K562 (cell line): ENCODE measurements at regions not wholly inside any gene's neighbourhood (a gene's known extent, or its start where the extent isn't known, plus 50 kb on each side); places are given as distances from the start of the nearest gene placed in this dataset.

ENCODE experiments used
- ATAC-seq: fragments of 200-7000 bp; cut with Tn5 transposase; 3 replicates; pipeline ENCODE4 v1.9.1; 2020; ENCODE audit warnings: moderate library complexity
- BruUV-seq: library from RNA; stranded (reverse); fragments of 400-500 nt; replicated peaks from 2 replicates; lab custom pipeline; 2021; lab: Mats Ljungman, UMichigan
- CTCF ChIA-PET: fragments of 300-600 bp; formaldehyde crosslinking; extraction: SDS; loops from one replicate; lab custom pipeline; 2021; ENCODE audit warnings: low intra/inter-chr PET ratio; lab: Yijun Ruan, JAX
- POLR2A ChIA-PET: fragments of 300-600, 350-650 bp; sonication (Branson Sonifier 250); formaldehyde crosslinking; extraction: SDS; loops from one replicate; lab custom pipeline; 2021; ENCODE audit warnings: antibody characterized with exemption, inconsistent platforms; lab: Yijun Ruan, JAX
- DNase-seq, 4 experiments: peaks; one replicate each; pipeline versions ENCODE4 v3.0.0 to v3.0.0-alpha.2; 2011 to 2018; ENCODE audit warnings: low spot score in 3 of 4, mixed read lengths in 3 of 4; ENCODE audit errors: extremely low read depth in 1 of 4
- FAIRE-seq: peaks from 2 replicates; lab custom pipeline; 2011; peaks lifted over from hg19 to GRCh38; lab: Jason Lieb, UNC
- H2AFZ ChIP-seq: 2 replicates; pipeline ENCODE4 v1.6.0; 2011; ENCODE audit warnings: low read depth, low read length, control low read depth, inconsistent platforms
- H3K27ac ChIP-seq: fragments of 200-600 bp; 3 replicates; pipeline ENCODE4 v1.8.0; 2011; ENCODE audit warnings: low read depth, mild to moderate bottlenecking, control low read depth, inconsistent platforms, low read length, moderate library complexity, mixed read lengths; ENCODE audit errors: extremely low read depth
- H3K27me3 ChIP-seq, 2 experiments: fragments of 300-600 bp in 1 of 2; 2 replicates in 1 of 2; 3 replicates in 1 of 2; pipeline versions ENCODE4 v1.6.0 to v1.8.0; 2011; ENCODE audit warnings: inconsistent platforms in 2 of 2, low read length in 2 of 2, mild to moderate bottlenecking in 1 of 2, mixed read lengths in 1 of 2, moderate library complexity in 1 of 2; ENCODE audit not compliant: control insufficient read depth in 2 of 2, insufficient read depth in 2 of 2
- H3K36me3 ChIP-seq: fragments of 300-600 bp; 3 replicates; pipeline ENCODE4 v1.8.0; 2011; ENCODE audit warnings: mild to moderate bottlenecking, low read length, inconsistent platforms; ENCODE audit not compliant: control insufficient read depth, insufficient read depth
- H3K4me1 ChIP-seq, 2 experiments: fragments of 200-600 bp in 1 of 2; replicated peaks in 1 of 2; 2 replicates in 1 of 2; 3 replicates in 1 of 2; pipeline versions ENCODE4 v1.5.1 to v1.8.0; 2011; ENCODE audit warnings: inconsistent platforms in 2 of 2, low read length in 2 of 2, mild to moderate bottlenecking in 1 of 2, mixed read lengths in 1 of 2, moderate library complexity in 1 of 2; ENCODE audit not compliant: control insufficient read depth in 2 of 2, insufficient read depth in 2 of 2
- H3K4me2 ChIP-seq: 2 replicates; pipeline ENCODE4 v1.6.1; 2011; ENCODE audit warnings: low read length, control low read depth, inconsistent platforms, mixed read lengths; ENCODE audit not compliant: insufficient read depth
- H3K4me3 ChIP-seq: fragments of 200-600 bp; sonication (generic), shearing (Covaris generic); 2 replicates; pipeline ENCODE4 v1.5.1; 2016; ENCODE audit warnings: control low read depth, inconsistent platforms
- H3K79me2 ChIP-seq: fragments of 200-600 bp; 3 replicates; pipeline ENCODE4 v1.8.0; 2011; ENCODE audit warnings: low read length, inconsistent platforms; ENCODE audit not compliant: control insufficient read depth, insufficient read depth
- H3K9ac ChIP-seq, 2 experiments: 2 replicates each; pipeline versions ENCODE4 v1.6.0 to v1.6.1; 2011; ENCODE audit warnings: low read depth in 2 of 2, low read length in 2 of 2, control low read depth in 1 of 2, inconsistent platforms in 1 of 2, mild to moderate bottlenecking in 1 of 2, mixed read lengths in 1 of 2; ENCODE audit not compliant: insufficient read depth in 1 of 2
- H3K9me1 ChIP-seq: one replicate; pipeline ENCODE4 v1.6.0; 2011; ENCODE audit warnings: inconsistent platforms, mild to moderate bottlenecking, low read length, moderate library complexity; ENCODE audit not compliant: control insufficient read depth, insufficient read depth
- H3K9me3 ChIP-seq: replicated peaks from 2 replicates; pipeline ENCODE4 v1.5.1; 2011; ENCODE audit warnings: low read depth, low read length, inconsistent platforms; ENCODE audit not compliant: control insufficient read depth, insufficient read depth
- H4K20me1 ChIP-seq: replicated peaks from 2 replicates; pipeline ENCODE4 v1.6.1; 2011; ENCODE audit warnings: low read length, inconsistent platforms, mixed read lengths; ENCODE audit not compliant: control insufficient read depth, insufficient read depth
- ASH1L ChIP-seq: fragments of 450-650 bp; IDR thresholded peaks from 2 replicates; pipeline ENCODE4 v1.6.1; 2018; ENCODE audit warnings: borderline replicate concordance, mild to moderate bottlenecking, low read depth; ENCODE audit not compliant: partially characterized antibody
- ATF7 ChIP-seq: fragments of 450-650 bp; IDR thresholded peaks from 2 replicates; pipeline ENCODE4 v1.7.1; 2014; ENCODE audit warnings: mild to moderate bottlenecking, moderate library complexity
- IFI16 ChIP-seq: fragments of 250-450 bp; sonication (Bioruptor Pico); IDR thresholded peaks from 2 replicates; pipeline ENCODE4 v2.1.2; 2022; ENCODE audit warnings: mild to moderate bottlenecking, inconsistent platforms
- MED1 ChIP-seq: sonication (generic); formaldehyde crosslinking; IDR thresholded peaks from 2 replicates; pipeline ENCODE4 v1.8.1; 2023; ENCODE audit warnings: missing genetic modification reagents, borderline replicate concordance
- RBM14 ChIP-seq: fragments of 200-400 bp; formaldehyde crosslinking; IDR thresholded peaks from 2 replicates; pipeline ENCODE4 v1.6.1; 2018; ENCODE audit warnings: low read depth, mild to moderate bottlenecking, low read length, moderate library complexity, borderline replicate concordance; ENCODE audit not compliant: insufficient read depth
- ZNF12 ChIP-seq: sonication (generic); formaldehyde crosslinking; IDR thresholded peaks from 2 replicates; pipeline ENCODE4 v1.4.0; 2020; ENCODE audit warnings: mild to moderate bottlenecking, missing genetic modification reagents
- ZNF324 ChIP-seq: fragments of 250-450 bp; sonication (Bioruptor Pico); IDR thresholded peaks from 2 replicates; pipeline ENCODE4 v1.4.0; 2020; ENCODE audit warnings: mild to moderate bottlenecking
- ZNF512 ChIP-seq: IDR thresholded peaks from 2 replicates; pipeline ENCODE4 v1.6.1; 2016; ENCODE audit warnings: missing genetic modification characterization, missing compliant biosample characterization
- ZNF766 ChIP-seq: fragments of 200-800 bp; sonication (Bioruptor generic); conservative IDR thresholded peaks from 2 replicates; pipeline ENCODE4 v1.6.1; 2016; ENCODE audit warnings: missing genetic modification characterization, missing compliant biosample characterization
- WGBS: fragments of 100-300 bp; shearing (Covaris generic); methylation state at CpG from one replicate; pipeline ENCODE4 v1.1.6; 2016; ENCODE audit warnings: low coverage, mixed read lengths; ENCODE audit not compliant: insufficient coverage; ENCODE audit errors: missing lambda C conversion rate; 5-methylcytosine and 5-hydroxymethylcytosine counted together
- in situ Hi-C: fragments of 300-500 bp; cut with MboI; formaldehyde crosslinking; loops from 4 replicates; pipeline ENCODE4 v1.15.0; 2018; ENCODE audit warnings: inconsistent platforms, mixed read lengths
- intact Hi-C: fragments of 100-400 bp; cut with micrococcal nuclease; formaldehyde crosslinking; loops from 2 replicates; pipeline ENCODE4 v1.14.2; 2022
- TF ChIP-seq, protein P1 (sequence below): fragments of 450-650 bp; formaldehyde crosslinking; conservative IDR thresholded peaks from 2 replicates; pipeline ENCODE4 v1.4.0; 2022; ENCODE audit warnings: mild to moderate bottlenecking, missing genetic modification characterization

- DNase-seq, result no peak
- Histone ChIP-seq H3K27ac (no peak overlapping the region), H3K36me3 (no peaks in the 10 kb centered on the region), H3K9me3 (no peaks in the 10 kb centered on the region), H3K4me1 (no peaks in the 10 kb centered on the region), H4K20me1 (no peaks in the 10 kb centered on the region), H3K4me3 (no peak overlapping the region), H3K9ac (no peak overlapping the region), H3K9me1 (no peaks in the 10 kb centered on the region), H2AFZ (no peak overlapping the region), H3K79me2 (no peaks in the 10 kb centered on the region), H3K4me2 (no peak overlapping the region), H3K27me3 (no peaks in the 10 kb centered on the region; a peak in 1 of 5 replicates)
- TF ChIP-seq ZNF12 (CRISPR knock-in tag) (no peak), ATF7 (no peak), ZNF766 (CRISPR knock-in tag) (no peak)
- CTCF ChIA-PET, result no interaction called here
- POLR2A ChIA-PET, result no interaction called here
- in situ Hi-C loops, result no loop called here
- BruUV-seq, result no TSS peak
- WGBS, result 0% methylated on average over 6 of the region's 8 CpGs
- no peak for FAIRE-seq
- no peak for ATAC-seq
- intact Hi-C loops, result no loop called here
Observed at GRCh38 chr22:27232077-27232476, 569.5 kb downstream of the MN1 start.

DNA sequence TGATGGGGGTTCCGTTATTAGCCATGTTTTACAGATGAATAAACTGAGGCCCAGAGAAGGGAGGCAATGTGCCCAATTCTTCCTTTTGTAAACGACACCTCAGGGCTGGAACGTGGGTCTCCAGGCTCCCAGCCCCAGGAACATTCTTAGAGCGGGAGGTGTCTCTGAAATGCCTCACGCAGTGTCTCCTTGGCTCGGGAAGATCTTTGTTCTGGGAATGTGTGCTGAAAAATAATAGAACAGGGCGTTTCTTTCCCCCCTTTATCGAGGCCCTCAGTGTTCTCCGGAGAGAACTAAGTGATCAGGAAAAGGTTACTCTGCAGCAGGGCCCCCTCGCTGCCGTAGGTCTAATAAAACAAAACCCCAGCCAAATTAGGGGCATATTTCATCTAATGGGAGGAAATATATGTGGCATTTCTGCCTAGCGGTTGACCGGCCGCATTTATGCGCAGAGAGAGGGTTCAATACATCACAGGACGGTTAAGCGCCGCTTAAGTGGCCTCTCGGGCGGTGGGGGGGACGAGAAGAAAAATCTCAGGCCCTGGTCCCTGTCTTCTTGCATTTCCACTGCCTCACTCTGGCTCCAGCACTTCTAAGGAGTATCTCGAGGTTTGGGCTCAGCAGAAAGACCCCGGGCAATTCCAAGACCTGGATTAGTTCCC, 564.3 kb downstream of the MN1 start:
- Histone ChIP-seq H3K4me2 (no peak overlapping the region), H3K79me2 (no peaks in the 10 kb centered on the region), H3K27ac (no peak overlapping the region), H3K36me3 (no peaks in the 10 kb centered on the region), H3K4me3 (no peak overlapping the region), H3K9me1 (no peaks in the 10 kb centered on the region), H3K27me3 (no peaks in the 10 kb centered on the region; a peak in 1 of 5 replicates), H2AFZ (no peak overlapping the region), H3K9me3 (no peaks in the 10 kb centered on the region), H3K9ac (no peak overlapping the region), H4K20me1 (no peaks in the 10 kb centered on the region; the same call in 1 of the 2 replicates), H3K4me1 (no peaks in the 10 kb centered on the region)
- intact Hi-C loops (no loop called here), in situ Hi-C loops (no loop called here)
- CTCF ChIA-PET, result no interaction called here
- DNase-seq, result no peak
- POLR2A ChIA-PET, result interaction anchor here (0.6 kb wide), 1 partner anchor 10 kb away, joined by 4 read pairs; no protein-coding TSS in a partner anchor
- WGBS, result under 1% methylated on average over 18 of the region's 23 CpGs
- no peak for ATAC-seq
- no TSS peak for BruUV-seq
- no peak for FAIRE-seq
- no peak for TF ChIP-seq ZNF512
- TF ChIP-seq ASH1L, result no peak
- no peak for TF ChIP-seq ZNF324
- TF ChIP-seq RBM14, result no peak
- TF ChIP-seq, protein P1, sequence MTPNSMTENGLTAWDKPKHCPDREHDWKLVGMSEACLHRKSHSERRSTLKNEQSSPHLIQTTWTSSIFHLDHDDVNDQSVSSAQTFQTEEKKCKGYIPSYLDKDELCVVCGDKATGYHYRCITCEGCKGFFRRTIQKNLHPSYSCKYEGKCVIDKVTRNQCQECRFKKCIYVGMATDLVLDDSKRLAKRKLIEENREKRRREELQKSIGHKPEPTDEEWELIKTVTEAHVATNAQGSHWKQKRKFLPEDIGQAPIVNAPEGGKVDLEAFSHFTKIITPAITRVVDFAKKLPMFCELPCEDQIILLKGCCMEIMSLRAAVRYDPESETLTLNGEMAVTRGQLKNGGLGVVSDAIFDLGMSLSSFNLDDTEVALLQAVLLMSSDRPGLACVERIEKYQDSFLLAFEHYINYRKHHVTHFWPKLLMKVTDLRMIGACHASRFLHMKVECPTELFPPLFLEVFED (CRISPR knock-in tag), result no peak
- TF ChIP-seq IFI16 (CRISPR knock-in tag), result no peak
- TF ChIP-seq MED1 (CRISPR knock-in tag), result no peak
